GM21576 (cell line): ENCODE measurements at regions not wholly inside any gene's neighbourhood (a gene's known extent, or its start where the extent isn't known, plus 50 kb on each side); places are given as distances from the start of the nearest gene placed in this dataset.

Experiments
- ATAC-seq: cut with Tn5 transposase; IDR thresholded peaks from one replicate; pipeline ENCODE4 v1.9.1; 2021; ENCODE audit warnings: mild to moderate bottlenecking, moderate library complexity; ENCODE audit not compliant: unreplicated experiment

- no peak for ATAC-seq
Observed at GRCh38 chr13:67877031-67877430, 646.9 kb upstream of the PCDH9 start.

- ATAC-seq, result no peak
Observed at GRCh38 chr13:67867206-67867605, 637.1 kb upstream of the PCDH9 start.

- no peak for ATAC-seq
Observed at GRCh38 chr13:67860315-67860714, 630.2 kb upstream of the PCDH9 start.

GRCh38 chr13:67859904-67860303 is 629.8 kb upstream of the PCDH9 start:
- ATAC-seq, result no peak

- no peak for ATAC-seq
Observed at GRCh38 chr13:67857581-67858310, 627.6 kb upstream of the PCDH9 start.

- ATAC-seq, result no peak
Observed at GRCh38 chr13:67856955-67857354, 626.8 kb upstream of the PCDH9 start.

GRCh38 chr13:67855741-67856238 is 625.7 kb upstream of the PCDH9 start:
- no peak for ATAC-seq

- ATAC-seq, result no peak
Observed at GRCh38 chr13:67854990-67855389, 624.9 kb upstream of the PCDH9 start.

GRCh38 chr13:67844574-67844973 is 614.4 kb upstream of the PCDH9 start:
- ATAC-seq, result no peak

- ATAC-seq, result no peak
Observed at GRCh38 chr13:67841071-67841470, 610.9 kb upstream of the PCDH9 start.

GRCh38 chr13:67833564-67833963 is 603.4 kb upstream of the PCDH9 start:
- ATAC-seq, result no peak

- no peak for ATAC-seq
Observed at GRCh38 chr13:67829641-67830040, 599.5 kb upstream of the PCDH9 start.

- no peak for ATAC-seq
Observed at GRCh38 chr13:67827992-67828391, 597.9 kb upstream of the PCDH9 start.

- no peak for ATAC-seq
Observed at GRCh38 chr13:67821606-67822005, 591.5 kb upstream of the PCDH9 start.

- ATAC-seq, result no peak
Observed at GRCh38 chr13:67806796-67807195, 576.7 kb upstream of the PCDH9 start.

- no peak for ATAC-seq
Observed at GRCh38 chr13:67803118-67803517, 573.0 kb upstream of the PCDH9 start.

GRCh38 chr13:67792151-67792676 is 562.1 kb upstream of the PCDH9 start:
- no peak for ATAC-seq

- no peak for ATAC-seq
Observed at GRCh38 chr13:67791047-67791446, 560.9 kb upstream of the PCDH9 start.

GRCh38 chr13:67776151-67776550 is 546.0 kb upstream of the PCDH9 start:
- no peak for ATAC-seq

- ATAC-seq, result no peak
Observed at GRCh38 chr13:67775359-67775758, 545.2 kb upstream of the PCDH9 start.

GRCh38 chr13:67772807-67773453 is 542.8 kb upstream of the PCDH9 start:
- no peak for ATAC-seq

- ATAC-seq, result no peak
Observed at GRCh38 chr13:67771106-67771505, 541.0 kb upstream of the PCDH9 start.
